ENCODE measurements at regions not wholly inside any gene's neighbourhood (a gene's known extent, or its start where the extent isn't known, plus 50 kb on each side); places are given as distances from the start of the nearest gene placed in this dataset.

GRCh38 chr1:194584052-194584451 is 1397.6 kb upstream of the B3GALT2 start:
- Histone ChIP-seq H3K9ac (ENCODE audit: low read length) (no peak overlapping the region), H3K79me2 (ENCODE audit: insufficient read depth, low read length) (no peaks in the 10 kb centered on the region), H3K4me2 (ENCODE audit: low read length) (no peak overlapping the region), H3F3A (ENCODE audit: insufficient read depth, low read length) (no peaks in the 10 kb centered on the region), H3K36me3 (ENCODE audit: insufficient read depth, low read length) (no peaks in the 10 kb centered on the region), H3K4me1 (ENCODE audit: insufficient read depth, low read length, severe bottlenecking) (no peaks in the 10 kb centered on the region), H2AFZ (ENCODE audit: low read length) (no peak overlapping the region), H3K27ac (ENCODE audit: low read depth, low read length, poor library complexity, severe bottlenecking) (no peak overlapping the region), H4K20me1 (ENCODE audit: insufficient read depth, low read length) (no peaks in the 10 kb centered on the region), H3K9me3 (ENCODE audit: low read length) (no peaks in the 10 kb centered on the region), H3K4me3 (ENCODE audit: low read depth, low read length, poor library complexity, severe bottlenecking) (no peak overlapping the region), H3K9me2 (ENCODE audit: low read depth, low read length) (no peaks in the 10 kb centered on the region), H3K27me3 (ENCODE audit: insufficient read depth, low read length) (no peaks in the 10 kb centered on the region)
- TF ChIP-seq CTCF (IDR thresholded peaks at IDR 0.05; ENCODE audit: low read length) (no peak), EZH2 (IDR thresholded peaks at IDR 0.05; ENCODE audit: borderline replicate concordance, low read length) (no peak)

GRCh38 chr1:194570476-194570875 is 1384.1 kb upstream of the B3GALT2 start:
- no peaks in the 10 kb centered on the region for H3K27me3 ChIP-seq (ENCODE audit: insufficient read depth, low read length)

GRCh38 chr1:194568610-194569009 is 1382.2 kb upstream of the B3GALT2 start:
- H3K36me3 ChIP-seq (ENCODE audit: insufficient read depth, low read length) = no peaks in the 10 kb centered on the region
- TF ChIP-seq EZH2 (IDR thresholded peaks at IDR 0.05; ENCODE audit: borderline replicate concordance, low read length) (no peak), CTCF (IDR thresholded peaks at IDR 0.05; ENCODE audit: low read length) (no peak)
- H4K20me1 ChIP-seq (ENCODE audit: insufficient read depth, low read length) = no peaks in the 10 kb centered on the region

More at GRCh38 chr1:194570476-194570875, 1384.1 kb upstream of the B3GALT2 start:
- Histone ChIP-seq H2AFZ (ENCODE audit: low read length) (no peak overlapping the region), H3K36me3 (ENCODE audit: insufficient read depth, low read length) (no peaks in the 10 kb centered on the region), H3K4me1 (ENCODE audit: insufficient read depth, low read length, severe bottlenecking) (peaks cover 8% of the 10 kb centered on the region), H3K4me3 (ENCODE audit: low read depth, low read length, poor library complexity, severe bottlenecking) (no peak overlapping the region), H3K79me2 (ENCODE audit: insufficient read depth, low read length) (no peaks in the 10 kb centered on the region), H3K4me2 (ENCODE audit: low read length) (no peak overlapping the region), H4K20me1 (ENCODE audit: insufficient read depth, low read length) (no peaks in the 10 kb centered on the region), H3K27ac (ENCODE audit: low read depth, low read length, poor library complexity, severe bottlenecking) (no peak overlapping the region), H3F3A (ENCODE audit: insufficient read depth, low read length) (no peaks in the 10 kb centered on the region), H3K9me2 (ENCODE audit: low read depth, low read length) (no peaks in the 10 kb centered on the region), H3K9me3 (ENCODE audit: low read length) (no peaks in the 10 kb centered on the region), H3K9ac (ENCODE audit: low read length) (no peak overlapping the region)
- TF ChIP-seq CTCF (IDR thresholded peaks at IDR 0.05; ENCODE audit: low read length) = no peak
- no peak for TF ChIP-seq EZH2 (IDR thresholded peaks at IDR 0.05; ENCODE audit: borderline replicate concordance, low read length)

More at GRCh38 chr1:194568610-194569009, 1382.2 kb upstream of the B3GALT2 start:
- Histone ChIP-seq H3F3A (ENCODE audit: insufficient read depth, low read length) (no peaks in the 10 kb centered on the region), H3K9me2 (ENCODE audit: low read depth, low read length) (no peaks in the 10 kb centered on the region), H3K27me3 (ENCODE audit: insufficient read depth, low read length) (no peaks in the 10 kb centered on the region), H3K4me3 (ENCODE audit: low read depth, low read length, poor library complexity, severe bottlenecking) (no peak overlapping the region), H3K4me1 (ENCODE audit: insufficient read depth, low read length, severe bottlenecking) (no peaks in the 10 kb centered on the region), H3K9me3 (ENCODE audit: low read length) (no peaks in the 10 kb centered on the region), H2AFZ (ENCODE audit: low read length) (no peak overlapping the region), H3K27ac (ENCODE audit: low read depth, low read length, poor library complexity, severe bottlenecking) (no peak overlapping the region), H3K4me2 (ENCODE audit: low read length) (no peak overlapping the region), H3K9ac (ENCODE audit: low read length) (no peak overlapping the region), H3K79me2 (ENCODE audit: insufficient read depth, low read length) (no peaks in the 10 kb centered on the region)
